SU-DHL-6 (cell line): ENCODE measurements at regions not wholly inside any gene's neighbourhood (a gene's known extent, or its start where the extent isn't known, plus 50 kb on each side); places are given as distances from the start of the nearest gene placed in this dataset.

ENCODE experiments used
- CTCF ChIP-seq: fragments of 200-600 bp; sonication (generic); IDR thresholded peaks from one replicate; pipeline ENCODE4 v1.5.1; 2017; ENCODE audit warnings: antibody characterized with exemption, mild to moderate bottlenecking, low read length, moderate library complexity; ENCODE audit not compliant: insufficient read depth, poor library complexity, severe bottlenecking
- EZH2phosphoT487 ChIP-seq: fragments of 200-600 bp; sonication (generic), shearing (Covaris generic); conservative IDR thresholded peaks from 2 replicates; pipeline ENCODE4 v1.6.1; 2018; ENCODE audit warnings: mild to moderate bottlenecking, antibody characterized with exemption, low read length, moderate library complexity, mixed read lengths

DNA sequence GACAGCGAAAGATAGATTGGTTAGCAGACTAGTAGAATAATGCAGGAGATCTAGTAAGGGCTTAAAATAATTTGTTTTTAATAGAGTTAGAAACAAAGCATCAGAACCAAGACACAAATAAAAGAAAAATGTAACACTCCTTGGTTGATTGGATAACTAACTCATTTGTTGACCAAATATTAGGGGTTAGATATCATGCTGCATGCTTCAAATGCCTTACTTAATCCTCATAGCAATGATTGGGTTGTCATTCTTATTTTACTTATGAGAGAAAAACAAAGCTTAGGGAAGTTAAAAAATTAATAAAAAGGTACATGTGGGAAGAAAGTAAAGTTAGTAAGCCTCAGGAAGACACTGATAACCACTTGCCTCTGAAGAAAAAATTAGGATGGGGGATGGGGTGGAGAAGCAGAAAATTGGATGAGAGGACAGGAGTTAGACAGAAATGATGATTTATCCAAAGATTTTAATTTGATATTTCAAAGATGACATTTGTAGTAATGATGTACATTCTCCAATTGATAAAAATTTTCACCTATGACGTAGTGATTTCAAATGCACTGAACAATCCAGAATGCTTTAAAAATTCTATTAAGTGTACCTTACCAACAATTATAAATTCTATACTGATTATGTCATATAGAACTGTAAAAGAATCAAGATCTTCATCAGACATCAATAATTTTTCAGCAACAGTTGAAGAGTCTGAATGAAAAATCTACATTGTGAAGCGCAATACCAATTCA, 374.7 kb downstream of the COL11A1 start:
- TF ChIP-seq CTCF (no peak), EZH2phosphoT487 (no peak)
